Left kidney (tissue), 1 donor: ENCODE measurements at regions not wholly inside any gene's neighbourhood (a gene's known extent, or its start where the extent isn't known, plus 50 kb on each side); places are given as distances from the start of the nearest gene placed in this dataset.
"Not testable (repeated sequence)": the region's sequence is repeated elsewhere in the genome, so short reads cannot be mapped to it uniquely, and the experiment has no call there.

Source experiments
- DNase-seq: peaks from one replicate; pipeline ENCODE4 v3.0.0-alpha.2; 2013

- DNase-seq: not testable (repeated sequence)
Observed at GRCh38 chr3:34519008-34519407, 720.6 kb downstream of the PDCD6IP start.

- DNase-seq: no peak
Observed at GRCh38 chr3:34531156-34531555, 732.7 kb downstream of the PDCD6IP start.

DNA sequence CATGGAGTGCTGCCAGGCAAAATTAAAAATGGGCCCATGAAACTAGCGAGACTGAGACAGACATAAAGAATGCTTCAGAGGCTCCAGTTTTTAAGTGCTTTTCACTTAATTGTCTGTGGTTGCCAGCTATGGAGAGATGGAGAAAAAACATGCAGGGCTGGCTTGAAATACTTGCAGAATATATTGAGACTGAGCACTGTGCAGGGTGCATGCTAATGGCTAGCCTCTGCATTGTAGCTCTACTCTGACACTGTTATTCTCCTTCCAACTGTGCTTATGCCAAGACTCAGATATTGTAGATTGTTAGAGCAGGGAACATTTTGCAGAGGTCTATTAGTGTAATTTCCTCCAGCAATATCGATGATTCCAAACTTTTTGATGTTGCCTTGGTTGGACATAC, 735.0 kb downstream of the PDCD6IP start:
- DNase-seq: no peak

DNA sequence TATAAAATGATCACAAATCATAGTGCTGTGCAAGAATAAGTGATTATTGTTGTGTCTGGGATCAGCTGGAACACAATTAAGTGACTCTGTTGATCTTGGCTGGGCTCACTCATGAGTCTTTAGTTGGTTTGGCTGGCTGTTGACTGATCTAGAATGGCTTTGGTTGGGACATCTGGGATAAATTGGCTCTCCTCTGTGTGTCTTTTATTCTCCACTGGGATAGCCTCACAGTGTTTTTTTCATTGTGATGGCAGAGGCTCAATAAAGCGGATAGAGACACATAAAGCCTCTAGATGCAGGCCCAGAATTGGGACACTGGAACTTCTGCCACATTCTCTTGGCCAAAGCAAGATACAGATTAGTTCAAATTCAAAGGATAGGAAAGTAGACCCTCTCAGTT, 735.6 kb downstream of the PDCD6IP start:
- no peak for DNase-seq

- no peak for DNase-seq
Observed at GRCh38 chr3:34544136-34544535, 745.7 kb downstream of the PDCD6IP start.

DNA sequence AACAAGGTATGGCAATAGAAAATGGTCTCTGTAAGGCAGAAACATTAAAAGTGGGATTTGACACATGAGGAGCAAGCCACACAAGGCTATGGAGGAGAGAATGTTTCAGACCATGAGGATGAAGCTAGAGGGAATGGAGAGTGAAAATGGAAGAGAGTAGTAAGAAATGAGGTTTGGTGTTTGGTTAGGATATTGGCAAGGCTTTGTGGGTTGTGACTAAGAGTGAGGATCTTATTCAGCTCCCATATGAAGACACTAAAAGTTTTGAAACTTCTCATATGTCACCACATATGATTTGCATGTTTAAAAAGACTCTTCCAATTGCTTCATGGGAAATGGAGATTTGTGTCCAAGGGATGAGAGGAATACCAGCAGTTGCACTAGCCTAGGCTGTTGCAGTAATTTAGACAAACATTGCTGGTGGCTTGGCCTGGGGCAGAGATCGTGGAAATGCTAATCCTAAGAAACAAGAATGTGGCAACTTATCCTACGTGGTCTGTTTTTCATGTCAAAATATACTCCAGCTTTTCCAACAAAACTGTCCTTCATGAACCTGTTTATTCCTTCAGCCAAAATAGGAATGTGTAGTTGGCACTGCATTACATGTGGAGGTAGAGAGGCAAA, 749.0 kb downstream of the PDCD6IP start:
- no peak for DNase-seq

DNA sequence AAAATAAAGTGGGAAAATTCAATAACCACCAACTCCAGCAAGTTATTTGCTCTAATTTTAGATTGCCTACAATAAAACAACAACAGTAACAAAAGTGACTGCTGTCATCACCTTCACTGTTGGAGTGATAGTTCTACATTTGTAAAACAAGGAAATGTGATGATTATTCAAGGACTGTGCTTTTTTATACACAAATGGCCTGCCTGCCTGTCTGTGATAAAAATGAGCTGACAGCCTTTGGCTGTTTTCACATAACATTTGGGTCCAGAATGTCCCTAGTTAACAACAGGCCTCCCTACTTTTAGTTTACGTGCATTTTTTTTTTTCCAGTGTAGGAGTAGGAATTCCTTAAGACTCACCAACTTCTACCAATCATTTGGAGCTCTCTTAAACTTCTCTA, 768.8 kb downstream of the PDCD6IP start:
- DNase-seq: no peak

DNA sequence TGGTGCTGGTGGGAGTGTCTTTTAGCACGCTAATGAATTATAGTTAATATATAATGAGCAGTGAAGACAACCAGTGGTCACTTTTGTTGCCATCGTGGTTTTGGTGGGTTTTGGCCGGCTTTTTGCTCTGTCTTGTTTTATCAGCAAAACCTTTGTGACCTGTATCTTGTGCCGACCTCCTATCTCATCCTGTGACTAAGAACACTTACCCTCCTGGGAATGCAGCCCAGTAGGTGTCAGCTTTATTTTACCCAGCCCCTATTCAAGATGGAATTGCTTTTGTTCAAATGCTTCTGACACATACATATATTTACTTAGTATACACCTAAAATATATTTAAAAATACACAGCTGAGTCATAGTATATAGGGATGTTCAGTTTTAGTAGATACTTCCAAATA, 770.3 kb downstream of the PDCD6IP start:
- no peak for DNase-seq

- DNase-seq: no peak
Observed at GRCh38 chr3:34569437-34569836, 771.0 kb downstream of the PDCD6IP start.

- DNase-seq: no peak
Observed at GRCh38 chr3:34570916-34571705, 772.7 kb downstream of the PDCD6IP start.

DNA sequence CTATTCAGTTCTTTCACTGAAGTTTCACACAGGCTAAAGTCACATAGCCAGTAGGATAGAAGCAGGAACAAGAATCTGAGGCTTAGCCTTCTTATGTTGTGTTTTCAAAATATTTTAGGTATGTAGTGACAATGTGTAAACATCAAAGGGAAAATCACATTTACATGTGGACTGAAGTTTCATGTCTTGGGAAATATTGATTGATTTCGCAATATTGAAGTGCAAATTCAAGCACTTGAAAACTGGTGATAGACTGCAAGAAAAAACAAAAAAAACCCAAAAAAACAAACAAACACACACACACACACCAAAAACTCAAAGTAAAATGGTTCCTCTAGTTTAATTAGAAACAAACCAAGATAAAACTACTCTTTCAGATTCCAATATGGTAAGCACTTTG, 773.3 kb downstream of the PDCD6IP start:
- DNase-seq: no peak

GRCh38 chr3:34575776-34576175, 777.3 kb downstream of the PDCD6IP start:
- no peak for DNase-seq

DNA sequence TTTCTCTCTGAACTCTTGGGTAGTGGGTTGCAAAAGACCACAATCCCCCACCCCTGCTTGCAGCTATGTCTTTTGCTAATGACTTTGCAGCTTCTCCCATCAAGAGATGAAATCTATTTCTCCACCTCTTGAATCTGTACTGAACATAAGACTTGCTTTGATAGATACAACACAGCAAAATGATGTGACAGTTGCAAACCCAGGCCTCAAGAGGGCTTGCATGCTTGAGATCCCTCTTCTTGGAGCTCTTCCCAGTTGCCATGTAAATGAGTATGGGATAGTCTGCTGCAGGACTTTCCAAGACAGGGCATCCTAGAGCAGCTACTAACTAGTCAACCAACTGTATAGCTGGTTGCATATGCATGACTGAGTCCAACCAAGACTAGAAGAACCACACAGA, 783.6 kb downstream of the PDCD6IP start:
- no peak for DNase-seq

DNA sequence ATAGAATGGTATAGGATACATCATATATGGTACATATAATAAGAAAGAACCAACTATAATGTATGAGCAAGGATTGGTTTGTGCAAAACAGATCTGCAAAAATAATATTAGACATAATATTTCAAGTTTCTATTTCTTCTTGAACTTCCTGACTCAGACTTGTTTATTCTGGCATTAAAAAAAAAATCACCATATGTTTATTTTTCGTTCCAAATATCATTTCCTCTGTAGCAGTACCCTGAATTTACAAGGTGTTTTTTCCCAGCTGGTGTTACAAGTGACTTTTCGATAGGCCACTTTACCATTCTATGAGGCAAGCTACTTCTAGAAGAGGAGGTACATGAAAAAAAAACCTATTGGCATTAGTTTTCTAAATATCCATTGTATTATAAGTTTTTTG, 785.0 kb downstream of the PDCD6IP start:
- no peak for DNase-seq

DNA sequence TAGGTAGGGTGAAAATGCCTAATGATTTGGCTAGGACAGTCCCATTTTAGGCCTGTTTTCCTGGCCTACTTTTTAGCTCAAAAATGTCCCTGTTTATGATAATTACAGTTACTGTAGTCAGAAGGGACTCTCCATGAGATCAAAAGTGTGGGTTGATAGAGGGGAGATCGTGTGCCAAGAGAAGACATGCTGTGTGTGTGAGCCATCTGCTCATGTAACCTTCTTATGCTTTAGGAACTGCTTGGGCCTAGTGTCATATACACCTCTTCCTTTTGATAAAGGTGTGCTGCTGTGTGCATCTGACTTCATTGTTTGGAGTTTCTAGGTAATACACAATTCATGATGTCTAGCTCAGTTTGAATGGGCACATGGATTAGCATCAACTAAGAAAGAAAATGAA, 786.5 kb downstream of the PDCD6IP start:
- DNase-seq: no peak

DNA sequence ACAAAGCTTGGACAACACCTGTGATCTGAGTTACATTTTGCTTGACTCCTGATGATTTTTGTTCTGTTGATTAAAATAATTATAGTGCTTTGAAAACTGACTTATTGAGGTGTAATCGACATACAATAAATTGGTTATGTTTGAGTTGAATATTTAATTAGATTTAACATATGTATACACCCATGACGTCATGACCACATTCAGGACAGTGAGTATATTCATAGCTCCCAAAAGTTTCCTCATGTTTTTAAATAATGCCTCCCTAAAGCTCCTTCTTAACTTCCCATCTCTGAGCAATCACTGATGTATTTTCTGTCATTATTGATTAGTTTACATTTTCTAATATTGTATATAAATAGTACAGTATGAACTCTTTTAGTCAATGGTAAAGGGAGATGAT, 801.2 kb downstream of the PDCD6IP start:
- no peak for DNase-seq

DNA sequence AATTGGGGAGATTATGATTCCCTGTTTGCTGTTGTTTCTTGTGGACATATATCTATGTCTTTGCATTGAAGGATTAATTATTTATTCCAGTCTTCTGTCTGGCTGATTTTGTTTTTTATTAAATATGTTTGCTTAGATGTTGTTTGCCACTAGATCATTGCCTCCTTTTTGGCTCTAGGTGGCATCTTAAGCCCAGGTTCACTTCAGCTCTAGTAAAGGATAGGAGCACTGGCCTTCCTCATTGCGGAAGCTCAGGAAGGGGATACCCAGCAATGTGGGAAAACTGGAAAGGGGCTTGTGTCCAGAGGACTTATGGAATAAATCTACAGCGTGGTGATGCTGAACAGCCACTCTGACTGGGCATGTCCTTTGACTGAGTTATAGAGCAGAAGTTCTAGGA, 821.6 kb downstream of the PDCD6IP start:
- no peak for DNase-seq

- DNase-seq: no peak
Observed at GRCh38 chr3:34626699-34627098, 828.3 kb downstream of the PDCD6IP start.

- no peak for DNase-seq
Observed at GRCh38 chr3:34634939-34635338, 836.5 kb downstream of the PDCD6IP start.

DNA sequence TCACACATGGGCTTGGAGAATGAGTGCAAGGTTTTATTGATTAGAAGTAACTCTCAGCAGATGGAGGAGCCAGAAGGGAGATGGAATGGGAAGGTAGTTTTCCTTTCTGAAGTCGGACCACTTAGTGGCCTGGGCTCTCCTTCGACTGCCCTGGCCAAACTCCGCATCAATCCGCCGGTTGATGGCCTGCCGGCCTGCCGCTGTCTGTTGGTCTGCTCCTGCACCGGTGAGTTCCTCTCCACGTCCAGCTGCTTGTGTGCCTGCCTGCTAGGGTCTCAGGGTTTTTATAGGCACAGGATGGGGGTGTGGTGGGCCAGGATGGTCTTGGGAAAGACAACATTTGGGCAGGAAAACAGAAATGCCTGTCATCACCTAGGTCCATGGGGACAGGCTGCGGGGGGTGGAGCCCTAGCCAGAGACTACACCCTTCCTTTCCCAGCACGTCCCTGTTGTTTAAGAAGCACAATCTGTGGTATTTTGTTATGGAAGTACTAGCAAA, 837.0 kb downstream of the PDCD6IP start:
- no peak for DNase-seq

DNA sequence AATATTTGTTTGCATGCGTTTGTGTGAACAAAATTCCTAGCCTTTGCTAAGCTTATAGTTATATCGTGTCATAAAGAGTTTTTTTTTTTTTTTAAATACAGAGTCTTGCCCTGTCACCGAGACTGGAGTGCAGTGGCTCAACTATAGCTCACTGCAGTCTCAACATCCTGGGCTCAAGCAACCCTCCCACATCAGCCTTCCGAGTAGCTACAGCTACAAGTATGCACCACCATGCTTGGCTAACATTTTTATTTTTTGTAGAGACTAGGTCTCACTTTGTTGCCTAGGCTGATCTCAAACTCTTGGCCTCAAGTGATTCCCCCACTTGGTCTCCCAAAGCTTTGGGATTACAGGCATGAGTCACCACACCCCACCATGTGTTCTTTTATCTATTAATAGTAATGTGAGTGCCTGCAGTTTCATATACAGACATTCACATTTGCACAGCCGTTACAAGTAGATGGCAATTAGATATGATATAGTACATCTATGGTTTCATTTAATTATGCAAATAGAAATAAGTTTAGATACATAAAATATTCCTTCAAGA, 848.6 kb downstream of the PDCD6IP start:
- DNase-seq: no peak

GRCh38 chr3:34650131-34650530, 851.7 kb downstream of the PDCD6IP start:
- no peak for DNase-seq

DNA sequence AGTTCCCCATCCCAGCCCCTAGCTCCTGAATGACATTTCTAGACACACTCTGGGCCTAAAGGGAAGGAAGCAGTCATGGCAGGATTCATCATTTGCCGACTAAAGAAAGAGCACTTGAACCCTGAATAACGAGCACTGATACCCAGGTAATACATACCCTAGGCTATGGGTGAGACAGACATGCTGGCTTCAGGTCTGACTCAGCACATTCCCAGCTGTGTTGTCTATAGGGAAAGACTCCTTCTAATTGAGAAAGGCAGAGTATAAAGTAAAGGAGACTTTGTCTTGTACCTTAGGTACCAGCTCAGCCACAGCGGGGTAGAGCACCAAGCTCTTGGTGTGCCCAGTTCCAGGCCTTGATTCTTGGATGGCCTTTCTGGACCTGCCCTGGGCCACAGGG, 870.5 kb downstream of the PDCD6IP start:
- DNase-seq: no peak

DNA sequence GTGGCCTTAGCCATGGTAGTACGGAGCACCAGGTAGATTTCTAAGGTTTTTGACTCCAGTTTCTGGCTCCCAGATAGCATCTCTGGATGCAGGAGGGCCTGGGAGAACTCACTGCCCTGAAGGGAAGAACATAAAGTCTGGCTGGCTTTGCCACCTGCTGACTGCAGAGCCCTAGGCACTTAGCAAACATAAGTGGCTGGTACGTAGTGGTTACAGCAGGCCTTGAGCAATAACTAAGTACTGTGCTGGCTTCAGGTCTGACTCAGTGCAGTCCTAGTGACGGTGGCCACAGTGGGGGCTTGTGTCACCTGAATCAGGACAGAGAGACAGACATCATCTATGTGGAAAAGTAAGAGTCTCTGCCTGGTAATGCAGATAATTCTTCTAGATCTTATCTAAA, 871.1 kb downstream of the PDCD6IP start:
- DNase-seq: no peak
